ENCODE measurements at regions not wholly inside any gene's neighbourhood (a gene's known extent, or its start where the extent isn't known, plus 50 kb on each side); places are given as distances from the start of the nearest gene placed in this dataset.
"Not testable (repeated sequence)": the region's sequence is repeated elsewhere in the genome, so short reads cannot be mapped to it uniquely, and the experiment has no call there.

- Histone ChIP-seq H3K4me3 (no peak overlapping the region), H3K4me1 (no peaks in the 10 kb centered on the region), H3K9me3 (no peaks in the 10 kb centered on the region), H3K36me3 (replicated peaks) (no peaks in the 10 kb centered on the region), H3K27me3 (ENCODE audit: low read depth) (no peaks in the 10 kb centered on the region)
- in situ Hi-C loops (cut with MboI; ENCODE audit: low sequenced_read_pairs) = no loop called here
- DNase-seq (ENCODE audit: low spot score in 2 of 2) = no peak
Observed at GRCh38 chr12:58009405-58010195, 68.2 kb downstream of the ATP23 start.

DNA sequence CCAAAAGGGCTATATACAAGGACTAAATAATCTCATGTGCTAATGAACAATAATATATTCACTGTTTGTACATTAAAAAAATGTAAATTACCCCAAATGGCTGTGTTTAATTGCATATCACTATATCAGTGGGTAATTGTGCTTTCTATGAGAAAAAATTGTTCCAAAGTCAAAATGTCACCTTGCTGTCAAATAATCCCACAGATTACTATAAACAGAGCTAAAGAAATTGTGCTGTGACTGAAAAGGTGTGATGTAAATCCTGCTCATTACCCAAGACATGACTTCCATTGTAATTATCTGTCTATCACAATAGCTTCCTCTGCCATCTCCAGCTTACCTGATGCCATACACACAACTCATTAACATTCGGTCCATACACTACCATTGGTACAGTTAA, 70.3 kb downstream of the ATP23 start:
- no peaks in the 10 kb centered on the region for H3K9me3 ChIP-seq
- no peaks in the 10 kb centered on the region for H3K27me3 ChIP-seq (ENCODE audit: low read depth)
- H3K4me1 ChIP-seq = no peaks in the 10 kb centered on the region
- H3K4me3 ChIP-seq = no peak overlapping the region
- H3K36me3 ChIP-seq (replicated peaks) = no peaks in the 10 kb centered on the region
- DNase-seq (ENCODE audit: low spot score in 2 of 2) = no peak
- in situ Hi-C loops (cut with MboI; ENCODE audit: low sequenced_read_pairs) = no loop called here

DNA sequence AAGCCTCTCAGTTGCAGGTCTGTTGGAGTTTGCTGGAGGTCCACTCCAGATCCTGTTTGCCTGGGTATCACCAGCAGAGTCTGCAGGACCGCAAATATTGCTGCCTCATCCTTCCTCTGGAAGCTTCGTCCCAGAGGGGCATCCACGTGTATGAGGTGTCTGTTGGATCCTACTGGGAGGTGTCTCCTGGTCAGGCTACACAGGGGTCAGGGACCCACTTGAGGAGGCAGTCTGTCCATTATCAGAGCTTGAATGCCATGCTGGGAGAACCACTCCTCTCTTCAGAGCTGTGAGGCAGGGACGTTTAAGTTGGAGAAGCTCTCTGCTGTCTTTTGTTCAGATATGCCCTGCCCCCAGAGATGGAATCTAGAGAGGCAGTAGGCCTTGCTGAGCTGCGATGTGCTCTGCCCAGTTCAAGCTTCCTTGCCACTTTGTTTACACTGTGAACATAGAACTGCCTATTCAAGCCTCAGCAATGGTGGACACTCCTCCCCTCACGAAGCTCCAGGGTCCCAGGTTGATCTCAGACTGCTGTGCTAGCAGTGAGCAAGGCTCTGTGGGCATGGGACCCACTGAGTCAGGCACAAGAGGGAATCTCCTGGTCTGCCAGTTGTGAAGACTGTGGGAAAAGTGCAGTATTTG, 81.1 kb downstream of the ATP23 start:
- H3K4me3 ChIP-seq; H3K36me3 ChIP-seq (replicated peaks); H3K4me1 ChIP-seq; H3K9me3 ChIP-seq; in situ Hi-C loops (cut with MboI; ENCODE audit: low sequenced_read_pairs); H3K27me3 ChIP-seq (ENCODE audit: low read depth); DNase-seq (ENCODE audit: low spot score in 2 of 2): not testable (repeated sequence)

GRCh38 chr12:58025431-58025830, 84.1 kb downstream of the ATP23 start:
- in situ Hi-C loops (cut with MboI; ENCODE audit: low sequenced_read_pairs) = no loop called here
- DNase-seq (ENCODE audit: low spot score in 2 of 2) = peak in 1 of 2 experiments; percentile 52
- Histone ChIP-seq H3K27me3 (ENCODE audit: low read depth) (0 out of 2 replicates have a peak, but pooled peaks cover 12% of the 10 kb centered on the region), H3K9me3 (no peaks in the 10 kb centered on the region; the same call in none of the 2 replicates), H3K4me3 (no peak overlapping the region), H3K36me3 (replicated peaks) (no peaks in the 10 kb centered on the region), H3K4me1 (no peaks in the 10 kb centered on the region)

DNA sequence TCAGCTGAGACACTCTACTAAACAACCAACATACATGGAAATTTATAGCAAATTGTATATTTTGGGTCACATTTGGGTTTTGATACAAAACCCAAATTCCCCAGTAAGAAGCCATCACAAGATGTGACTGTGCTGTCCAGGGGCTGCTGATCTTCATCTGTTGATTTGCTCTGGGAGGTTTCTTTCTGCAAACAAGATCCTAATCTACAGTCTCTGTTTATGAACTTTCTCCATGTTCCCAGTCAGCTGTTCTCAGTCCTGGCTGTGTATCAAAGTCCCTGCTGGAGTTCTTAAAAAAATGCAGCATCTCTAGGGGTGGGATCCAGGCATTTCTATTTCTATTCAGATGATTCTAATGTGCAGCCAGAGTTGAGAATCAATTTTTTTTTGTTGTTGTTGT, 85.1 kb downstream of the ATP23 start:
- H3K4me1 ChIP-seq = no peaks in the 10 kb centered on the region
- H3K27me3 ChIP-seq (ENCODE audit: low read depth) = 0 out of 2 replicates have a peak, but pooled peaks cover 12% of the 10 kb centered on the region
- no peak for DNase-seq (ENCODE audit: low spot score in 2 of 2)
- no peaks in the 10 kb centered on the region; the same call in none of the 2 replicates for H3K9me3 ChIP-seq
- H3K4me3 ChIP-seq = no peak overlapping the region
- in situ Hi-C loops (cut with MboI; ENCODE audit: low sequenced_read_pairs) = no loop called here
- H3K36me3 ChIP-seq (replicated peaks) = no peaks in the 10 kb centered on the region

- Histone ChIP-seq H3K27me3 (ENCODE audit: low read depth) (0 out of 2 replicates have a peak, but pooled peaks cover 12% of the 10 kb centered on the region), H3K9me3 (no peaks in the 10 kb centered on the region; the same call in none of the 2 replicates), H3K4me3 (no peak overlapping the region), H3K36me3 (replicated peaks) (no peaks in the 10 kb centered on the region), H3K4me1 (no peaks in the 10 kb centered on the region)
- no peak for DNase-seq (ENCODE audit: low spot score in 2 of 2)
- in situ Hi-C loops (cut with MboI; ENCODE audit: low sequenced_read_pairs) = no loop called here
Observed at GRCh38 chr12:58026897-58027891, 85.8 kb downstream of the ATP23 start.

DNA sequence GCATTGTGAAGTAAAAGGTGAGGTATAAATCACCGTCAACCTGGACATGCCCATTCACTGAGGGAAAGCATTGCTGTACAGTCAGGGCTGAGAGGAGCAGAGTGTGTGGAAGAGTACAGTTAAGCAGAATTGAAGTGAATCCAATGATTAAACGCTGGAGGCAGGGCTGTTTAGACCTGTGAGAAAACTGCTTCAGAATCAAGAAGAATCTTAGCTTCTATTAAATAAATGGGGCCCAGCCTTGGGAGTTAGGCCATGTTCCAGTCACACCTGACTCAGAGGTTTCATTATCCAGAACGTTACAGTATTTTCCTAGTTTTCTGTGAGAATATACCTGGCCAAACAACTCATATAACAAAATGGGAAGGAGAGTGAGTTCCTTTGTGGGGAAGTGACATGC, 86.9 kb downstream of the ATP23 start:
- no peaks in the 10 kb centered on the region for H3K36me3 ChIP-seq (replicated peaks)
- H3K27me3 ChIP-seq (ENCODE audit: low read depth) = 0 out of 2 replicates have a peak, but pooled peaks cover 12% of the 10 kb centered on the region
- no peaks in the 10 kb centered on the region for H3K4me1 ChIP-seq
- no peak overlapping the region for H3K4me3 ChIP-seq
- in situ Hi-C loops (cut with MboI; ENCODE audit: low sequenced_read_pairs) = no loop called here
- no peak for DNase-seq (ENCODE audit: low spot score in 2 of 2)
- no peaks in the 10 kb centered on the region; the same call in none of the 2 replicates for H3K9me3 ChIP-seq

GRCh38 chr12:58029260-58029659, 87.9 kb downstream of the ATP23 start:
- DNase-seq (ENCODE audit: low spot score in 2 of 2) = no peak
- Histone ChIP-seq H3K27me3 (ENCODE audit: low read depth) (0 out of 2 replicates have a peak, but pooled peaks cover 12% of the 10 kb centered on the region), H3K36me3 (replicated peaks) (no peaks in the 10 kb centered on the region), H3K4me1 (no peaks in the 10 kb centered on the region), H3K4me3 (no peak overlapping the region), H3K9me3 (no peaks in the 10 kb centered on the region; the same call in none of the 2 replicates)
- in situ Hi-C loops (cut with MboI; ENCODE audit: low sequenced_read_pairs) = no loop called here

GRCh38 chr12:58030566-58031279, 89.4 kb downstream of the ATP23 start:
- DNase-seq (ENCODE audit: low spot score in 2 of 2) = no peak
- 0 out of 2 replicates have a peak, but pooled peaks cover 12% of the 10 kb centered on the region for H3K27me3 ChIP-seq (ENCODE audit: low read depth)
- no peaks in the 10 kb centered on the region for H3K4me1 ChIP-seq

GRCh38 chr12:58032156-58032555, 90.8 kb downstream of the ATP23 start:
- no peak for DNase-seq (ENCODE audit: low spot score in 2 of 2)
- H3K4me3 ChIP-seq = no peak overlapping the region
- H3K27me3 ChIP-seq (ENCODE audit: low read depth) = 0 out of 2 replicates have a peak, but pooled peaks cover 12% of the 10 kb centered on the region
- H3K36me3 ChIP-seq (replicated peaks) = no peaks in the 10 kb centered on the region
- no peaks in the 10 kb centered on the region for H3K4me1 ChIP-seq
- H3K9me3 ChIP-seq = no peaks in the 10 kb centered on the region; the same call in none of the 2 replicates
- in situ Hi-C loops (cut with MboI; ENCODE audit: low sequenced_read_pairs) = no loop called here

More at GRCh38 chr12:58030566-58031279, 89.4 kb downstream of the ATP23 start:
- H3K9me3 ChIP-seq = no peaks in the 10 kb centered on the region; the same call in none of the 2 replicates
- no peak overlapping the region for H3K4me3 ChIP-seq
- no peaks in the 10 kb centered on the region for H3K36me3 ChIP-seq (replicated peaks)
- in situ Hi-C loops (cut with MboI; ENCODE audit: low sequenced_read_pairs) = no loop called here

DNA sequence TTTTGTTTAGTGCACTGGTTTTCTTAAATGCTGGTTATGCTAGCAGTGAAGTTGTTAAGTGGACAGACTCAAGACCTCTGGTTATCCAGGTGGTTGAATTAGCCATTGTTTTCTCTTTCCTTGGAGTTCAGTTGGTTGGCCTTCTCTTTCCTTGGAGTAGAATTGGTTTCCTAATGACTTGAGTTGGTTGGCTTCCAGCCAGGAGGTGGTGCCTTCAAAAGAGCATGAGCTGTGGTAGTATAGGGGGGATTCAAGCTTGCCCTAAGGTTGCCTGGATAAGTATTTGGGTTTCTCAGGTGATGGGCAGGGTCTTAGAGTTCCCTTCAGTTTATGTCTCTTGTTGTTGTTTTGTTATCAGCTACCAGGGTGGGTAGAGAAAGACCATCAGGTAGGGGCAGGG, 92.5 kb downstream of the ATP23 start:
- DNase-seq (ENCODE audit: low spot score in 2 of 2) = no peak
- in situ Hi-C loops (cut with MboI; ENCODE audit: low sequenced_read_pairs) = no loop called here
- no peaks in the 10 kb centered on the region for H3K36me3 ChIP-seq (replicated peaks)
- H3K4me3 ChIP-seq = no peak overlapping the region
- no peaks in the 10 kb centered on the region for H3K4me1 ChIP-seq
- H3K27me3 ChIP-seq (ENCODE audit: low read depth) = 0 out of 2 replicates have a peak, but pooled peaks cover 7% of the 10 kb centered on the region
- H3K9me3 ChIP-seq = peaks cover 2% of the 10 kb centered on the region

DNA sequence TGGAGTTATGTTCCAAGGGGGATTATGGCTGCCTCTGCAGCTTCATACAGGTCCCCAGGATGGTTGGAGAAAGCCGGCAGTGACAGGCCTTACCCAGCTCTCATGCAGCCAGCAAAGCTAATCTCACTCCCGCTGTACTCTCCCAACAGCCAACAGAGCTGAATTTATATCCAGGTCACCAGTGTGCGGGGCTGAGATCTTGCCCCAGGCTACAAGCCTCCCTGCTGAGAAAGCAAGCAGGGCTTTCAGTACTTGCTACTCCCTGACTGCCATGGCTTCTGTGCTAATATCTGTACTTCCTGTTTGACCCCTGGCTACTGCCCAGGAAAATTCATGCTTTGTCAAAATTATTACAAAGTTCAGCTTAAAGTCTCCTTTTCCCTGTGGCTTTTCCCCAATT, 92.9 kb downstream of the ATP23 start:
- Histone ChIP-seq H3K27me3 (ENCODE audit: low read depth) (0 out of 2 replicates have a peak, but pooled peaks cover 7% of the 10 kb centered on the region), H3K4me1 (no peaks in the 10 kb centered on the region), H3K9me3 (peaks cover 2% of the 10 kb centered on the region), H3K36me3 (replicated peaks) (no peaks in the 10 kb centered on the region), H3K4me3 (no peak overlapping the region)
- in situ Hi-C loops (cut with MboI; ENCODE audit: low sequenced_read_pairs) = no loop called here
- DNase-seq (ENCODE audit: low spot score in 2 of 2) = no peak

GRCh38 chr12:58034712-58035111, 93.3 kb downstream of the ATP23 start:
- H3K4me1 ChIP-seq = no peaks in the 10 kb centered on the region
- in situ Hi-C loops (cut with MboI; ENCODE audit: low sequenced_read_pairs) = no loop called here
- peaks cover 2% of the 10 kb centered on the region for H3K9me3 ChIP-seq
- H3K36me3 ChIP-seq (replicated peaks) = no peaks in the 10 kb centered on the region
- no peak for DNase-seq (ENCODE audit: low spot score in 2 of 2)
- no peak overlapping the region for H3K4me3 ChIP-seq
- H3K27me3 ChIP-seq (ENCODE audit: low read depth) = 0 out of 2 replicates have a peak, but pooled peaks cover 6% of the 10 kb centered on the region

Measured in HAP-1 (cell line).